Left ventricle myocardium superior (tissue), 1 donor: ENCODE measurements at regions not wholly inside any gene's neighbourhood (a gene's known extent, or its start where the extent isn't known, plus 50 kb on each side); places are given as distances from the start of the nearest gene placed in this dataset.
A peak's percentile ranks its signal among the peaks of the same experiment; 100 is the strongest.

ENCODE experiments used
- ATAC-seq: fragments of 200-7000 bp; cut with Tn5 transposase; one replicate; pipeline ENCODE4 v1.9.1; 2020; ENCODE audit warnings: mild to moderate bottlenecking, moderate library complexity
- DNase-seq: peaks from one replicate; pipeline ENCODE4 v3.0.0-alpha.2; 2020
- intact Hi-C: fragments of 100-400 bp; cut with micrococcal nuclease; formaldehyde crosslinking; loops from one replicate; pipeline ENCODE4 v1.11.0; 2022
- donor health status: DM: no; HTN: yes; CAD: no; lungs with severe emphysema.

GRCh38 chr2:152925547-152926448 is 207.4 kb downstream of the ARL6IP6 start:
- DNase-seq, result peak; percentile 35
- ATAC-seq, result no peak
- intact Hi-C loops, result no loop called here

- DNase-seq (no peak), ATAC-seq (no peak)
- intact Hi-C loops, result no loop called here
These were observed 206.3 kb downstream of the ARL6IP6 start for GRCh38 chr2:152924722-152925121.

GRCh38 chr2:152924219-152924618 is 205.8 kb downstream of the ARL6IP6 start:
- intact Hi-C loops, result no loop called here
- ATAC-seq (no peak), DNase-seq (no peak)

- DNase-seq (no peak), ATAC-seq (no peak)
- intact Hi-C loops, result no loop called here
These were observed 202.4 kb downstream of the ARL6IP6 start for GRCh38 chr2:152920846-152921245.

GRCh38 chr2:152910970-152911369 is 192.6 kb downstream of the ARL6IP6 start:
- intact Hi-C loops, result no loop called here
- ATAC-seq, result no peak
- DNase-seq, result no peak

- intact Hi-C loops, result no loop called here
- ATAC-seq, result no peak
- DNase-seq, result no peak
These were observed 188.6 kb downstream of the ARL6IP6 start for GRCh38 chr2:152907046-152907445.

GRCh38 chr2:152894051-152894450 is 175.6 kb downstream of the ARL6IP6 start:
- intact Hi-C loops, result no loop called here
- ATAC-seq (no peak), DNase-seq (no peak)

GRCh38 chr2:152890736-152891135 is 172.3 kb downstream of the ARL6IP6 start:
- intact Hi-C loops, result no loop called here
- DNase-seq (no peak), ATAC-seq (no peak)

GRCh38 chr2:152883951-152884487 is 165.6 kb downstream of the ARL6IP6 start:
- DNase-seq, result no peak
- no peak for ATAC-seq
- intact Hi-C loops, result no loop called here

- ATAC-seq (no peak), DNase-seq (no peak)
- intact Hi-C loops, result no loop called here
These were observed 163.1 kb downstream of the ARL6IP6 start for GRCh38 chr2:152881527-152881926.

- DNase-seq (no peak), ATAC-seq (no peak)
- intact Hi-C loops, result no loop called here
These were observed 160.9 kb downstream of the ARL6IP6 start for GRCh38 chr2:152879275-152879674.

GRCh38 chr2:152875701-152876695 is 157.6 kb downstream of the ARL6IP6 start:
- intact Hi-C loops, result no loop called here
- ATAC-seq, result peak; percentile 21

GRCh38 chr2:152874955-152875354 is 156.5 kb downstream of the ARL6IP6 start:
- ATAC-seq (no peak), DNase-seq (no peak)
- intact Hi-C loops, result loop anchor here (1.0 kb wide), 1 partner anchor 20 kb away; no protein-coding TSS in a partner anchor

More at GRCh38 chr2:152875701-152876695, 157.6 kb downstream of the ARL6IP6 start:
- DNase-seq, result no peak

- no peak for ATAC-seq
- intact Hi-C loops, result no loop called here
- no peak for DNase-seq
These were observed 151.8 kb downstream of the ARL6IP6 start for GRCh38 chr2:152870239-152870638.

- no peak for DNase-seq
- intact Hi-C loops, result no loop called here
- no peak for ATAC-seq
These were observed 149.0 kb downstream of the ARL6IP6 start for GRCh38 chr2:152867397-152867796.

GRCh38 chr2:152864601-152865149 is 146.3 kb downstream of the ARL6IP6 start:
- intact Hi-C loops, result no loop called here
- ATAC-seq (no peak), DNase-seq (no peak)

- DNase-seq, result no peak
- no peak for ATAC-seq
- intact Hi-C loops, result no loop called here
These were observed 145.4 kb downstream of the ARL6IP6 start for GRCh38 chr2:152863826-152864225.

- ATAC-seq (no peak), DNase-seq (no peak)
- intact Hi-C loops, result no loop called here
These were observed 143.0 kb downstream of the ARL6IP6 start for GRCh38 chr2:152861349-152861942.
